Rectal smooth muscle tissue (tissue), 1 donor: ENCODE measurements at regions not wholly inside any gene's neighbourhood (a gene's known extent, or its start where the extent isn't known, plus 50 kb on each side); places are given as distances from the start of the nearest gene placed in this dataset.
"Not testable (repeated sequence)": the region's sequence is repeated elsewhere in the genome, so short reads cannot be mapped to it uniquely, and the experiment has no call there.

Experiments used
- H3K27ac ChIP-seq: one replicate; pipeline ENCODE4 v1.7.0; 2013; ENCODE audit warnings: low read depth, low read length, inconsistent platforms
- H3K27me3 ChIP-seq: one replicate; pipeline ENCODE4 v1.7.0; 2013; ENCODE audit warnings: low read length; ENCODE audit not compliant: control insufficient read depth, insufficient read depth
- H3K36me3 ChIP-seq: one replicate; pipeline ENCODE4 v1.7.0; 2013; ENCODE audit warnings: low read length; ENCODE audit not compliant: control insufficient read depth, insufficient read depth
- H3K4me1 ChIP-seq: one replicate; pipeline ENCODE4 v1.7.0; 2013; ENCODE audit warnings: low read length; ENCODE audit not compliant: control insufficient read depth, insufficient read depth
- H3K4me3 ChIP-seq: one replicate; pipeline ENCODE4 v1.7.0; 2013; ENCODE audit warnings: low read length
- H3K9ac ChIP-seq: one replicate; pipeline ENCODE4 v1.7.0; 2013; ENCODE audit warnings: low read length

GRCh38 chr2:18940184-18940583 is 350.8 kb upstream of the NT5C1B start:
- Histone ChIP-seq H3K27ac (no peak overlapping the region), H3K9ac (no peak overlapping the region), H3K27me3 (no peaks in the 10 kb centered on the region), H3K36me3 (no peaks in the 10 kb centered on the region), H3K4me1 (no peaks in the 10 kb centered on the region), H3K4me3 (no peak overlapping the region)

- not testable (repeated sequence) for H3K36me3 ChIP-seq, H3K9ac ChIP-seq, H3K4me3 ChIP-seq, H3K27me3 ChIP-seq, H3K27ac ChIP-seq, H3K4me1 ChIP-seq
These were observed 350.4 kb upstream of the NT5C1B start for GRCh38 chr2:18939740-18940139.

- no peaks in the 10 kb centered on the region for H3K27me3 ChIP-seq
- H3K36me3 ChIP-seq: no peaks in the 10 kb centered on the region
- peaks cover 8% of the 10 kb centered on the region for H3K4me1 ChIP-seq
- H3K4me3 ChIP-seq: no peak overlapping the region
- H3K27ac ChIP-seq: no peak overlapping the region
- H3K9ac ChIP-seq: no peak overlapping the region
These were observed 345.5 kb upstream of the NT5C1B start for GRCh38 chr2:18934886-18935285.

GRCh38 chr2:18932853-18933252 is 343.5 kb upstream of the NT5C1B start:
- H3K4me1 ChIP-seq: peaks cover 12% of the 10 kb centered on the region

GRCh38 chr2:18930971-18931370 is 341.6 kb upstream of the NT5C1B start:
- H3K36me3 ChIP-seq: no peaks in the 10 kb centered on the region
- no peak overlapping the region for H3K9ac ChIP-seq
- no peak overlapping the region for H3K27ac ChIP-seq
- no peak overlapping the region for H3K4me3 ChIP-seq
- no peaks in the 10 kb centered on the region for H3K27me3 ChIP-seq
- H3K4me1 ChIP-seq: peaks cover 14% of the 10 kb centered on the region

More at GRCh38 chr2:18932853-18933252, 343.5 kb upstream of the NT5C1B start:
- Histone ChIP-seq H3K27me3 (no peaks in the 10 kb centered on the region), H3K27ac (no peak overlapping the region), H3K4me3 (no peak overlapping the region), H3K36me3 (no peaks in the 10 kb centered on the region), H3K9ac (no peak overlapping the region)

- Histone ChIP-seq H3K27me3 (no peaks in the 10 kb centered on the region), H3K27ac (no peak overlapping the region), H3K4me3 (no peak overlapping the region), H3K36me3 (no peaks in the 10 kb centered on the region), H3K9ac (no peak overlapping the region), H3K4me1 (peaks cover 23% of the 10 kb centered on the region)
These were observed 338.3 kb upstream of the NT5C1B start for GRCh38 chr2:18927525-18928232.

GRCh38 chr2:18926631-18927524 is 337.5 kb upstream of the NT5C1B start:
- Histone ChIP-seq H3K36me3 (no peaks in the 10 kb centered on the region), H3K9ac (no peak overlapping the region), H3K4me1 (peaks cover 23% of the 10 kb centered on the region), H3K27me3 (no peaks in the 10 kb centered on the region), H3K4me3 (no peak overlapping the region), H3K27ac (no peak overlapping the region)

- H3K4me3 ChIP-seq: no peak overlapping the region
- H3K36me3 ChIP-seq: no peaks in the 10 kb centered on the region
- H3K4me1 ChIP-seq: peaks cover 15% of the 10 kb centered on the region
- H3K27ac ChIP-seq: no peak overlapping the region
- no peaks in the 10 kb centered on the region for H3K27me3 ChIP-seq
- no peak overlapping the region for H3K9ac ChIP-seq
These were observed 335.9 kb upstream of the NT5C1B start for GRCh38 chr2:18925296-18925695.

GRCh38 chr2:18924886-18925285 is 335.5 kb upstream of the NT5C1B start:
- no peaks in the 10 kb centered on the region for H3K27me3 ChIP-seq
- H3K4me1 ChIP-seq: peaks cover 15% of the 10 kb centered on the region
- no peak overlapping the region for H3K27ac ChIP-seq
- H3K9ac ChIP-seq: no peak overlapping the region
- H3K36me3 ChIP-seq: no peaks in the 10 kb centered on the region
- no peak overlapping the region for H3K4me3 ChIP-seq

- Histone ChIP-seq H3K27ac (no peak overlapping the region), H3K4me3 (no peak overlapping the region), H3K27me3 (no peaks in the 10 kb centered on the region), H3K36me3 (no peaks in the 10 kb centered on the region), H3K4me1 (peaks cover 15% of the 10 kb centered on the region), H3K9ac (no peak overlapping the region)
These were observed 335.0 kb upstream of the NT5C1B start for GRCh38 chr2:18924386-18924785.

GRCh38 chr2:18922276-18922675 is 332.9 kb upstream of the NT5C1B start:
- H3K4me3 ChIP-seq: no peak overlapping the region
- H3K4me1 ChIP-seq: peaks cover 11% of the 10 kb centered on the region
- no peaks in the 10 kb centered on the region for H3K36me3 ChIP-seq
- no peak overlapping the region for H3K27ac ChIP-seq
- no peak overlapping the region for H3K9ac ChIP-seq
- H3K27me3 ChIP-seq: no peaks in the 10 kb centered on the region

GRCh38 chr2:18918280-18918679 is 328.9 kb upstream of the NT5C1B start:
- Histone ChIP-seq H3K9ac (no peak overlapping the region), H3K27me3 (no peaks in the 10 kb centered on the region)

More at GRCh38 chr2:18918280-18918679, 328.9 kb upstream of the NT5C1B start:
- Histone ChIP-seq H3K4me1 (no peaks in the 10 kb centered on the region), H3K36me3 (no peaks in the 10 kb centered on the region), H3K4me3 (no peak overlapping the region), H3K27ac (no peak overlapping the region)
